Transverse colon (tissue), 4 donors: ENCODE measurements at regions not wholly inside any gene's neighbourhood (a gene's known extent, or its start where the extent isn't known, plus 50 kb on each side); places are given as distances from the start of the nearest gene placed in this dataset.

Source experiments
- DNase-seq: peaks from one replicate; pipeline ENCODE4 v3.0.0-alpha.2; 2019
- H3K27ac ChIP-seq, 4 donors: fragments of 200-600 bp; sonication (generic); 2 replicates each; pipeline ENCODE4 v1.5.1; 2016 to 2018; ENCODE audit warnings: inconsistent platforms in 4 of 4
- H3K27me3 ChIP-seq: fragments of 200-600 bp; sonication (generic); 2 replicates; pipeline ENCODE4 v1.5.1; 2017; ENCODE audit warnings: inconsistent platforms
- H3K36me3 ChIP-seq, 4 donors: fragments of 200-600 bp; sonication (generic); 2 replicates each; pipeline ENCODE4 v1.5.1; 2017 to 2019; ENCODE audit warnings: inconsistent platforms in 4 of 4
- H3K4me1 ChIP-seq, 4 donors: fragments of 200-600 bp; sonication (generic); 2 replicates each; pipeline ENCODE4 v1.5.1; 2017 to 2020; ENCODE audit warnings: inconsistent platforms in 4 of 4
- H3K4me3 ChIP-seq, 4 donors: fragments of 200-600 bp; sonication (generic); 1 replicate in 1 of 4; 2 replicates in 3 of 4; pipeline versions ENCODE4 v1.5.1 to v1.6.1; 2017 to 2019; ENCODE audit warnings: inconsistent platforms in 4 of 4
- H3K9me3 ChIP-seq, 2 donors: fragments of 200-600 bp; sonication (generic); 2 replicates each; pipeline ENCODE4 v1.5.1; 2017 to 2019; ENCODE audit warnings: inconsistent platforms in 2 of 2
- EP300 ChIP-seq: sonication (generic); formaldehyde crosslinking; IDR thresholded peaks from one replicate; pipeline ENCODE4 v1.6.1; 2017; ENCODE audit warnings: antibody characterized with exemption, low read depth
- POLR2A ChIP-seq: fragments of 450-650 bp; IDR thresholded peaks from one replicate; pipeline ENCODE4 v1.6.1; 2016; ENCODE audit warnings: antibody characterized with exemption, mild to moderate bottlenecking, moderate library complexity
- POLR2AphosphoS5 ChIP-seq, 3 donors: sonication (generic); formaldehyde crosslinking; IDR thresholded peaks; one replicate each; pipeline ENCODE4 v1.6.1; 2016; ENCODE audit warnings: antibody characterized with exemption in 3 of 3
- WGBS, 2 donors: methylation state at CpG; one replicate each; pipeline ENCODE4 v1.1.5; 2018; ENCODE audit warnings: low coverage in 1 of 2; 5-methylcytosine and 5-hydroxymethylcytosine counted together
- in situ Hi-C, 4 donors: fragments of 200-750 bp; cut with MboI; loops; one replicate each; pipeline versions ENCODE4 v1.15.0 to v1.15.1; 2017; ENCODE audit warnings: low sequenced_read_pairs in 3 of 4, low pct_ligation_motif_present in 1 of 4, low pct_unique_long_range_greater_than_20kb in 1 of 4
- intact Hi-C: fragments of 100-400 bp; cut with DNase I; formaldehyde crosslinking; loops from one replicate; pipeline ENCODE4 v1.15.1; 2023; ENCODE audit warnings: low total_unique reads
- TF ChIP-seq, protein P1 (sequence below), 5 experiments: fragments of 200-600 bp in 3 of 5; fragments of 450-650 bp in 2 of 5; sonication (generic) in 3 of 5; IDR thresholded peaks; 1 replicate in 2 of 5; 2 replicates in 3 of 5; pipeline ENCODE4 v1.5.1; 2016 to 2017; ENCODE audit warnings: antibody characterized with exemption in 5 of 5, inconsistent platforms in 3 of 5, mild to moderate bottlenecking in 2 of 5, moderate library complexity in 1 of 5

DNA sequence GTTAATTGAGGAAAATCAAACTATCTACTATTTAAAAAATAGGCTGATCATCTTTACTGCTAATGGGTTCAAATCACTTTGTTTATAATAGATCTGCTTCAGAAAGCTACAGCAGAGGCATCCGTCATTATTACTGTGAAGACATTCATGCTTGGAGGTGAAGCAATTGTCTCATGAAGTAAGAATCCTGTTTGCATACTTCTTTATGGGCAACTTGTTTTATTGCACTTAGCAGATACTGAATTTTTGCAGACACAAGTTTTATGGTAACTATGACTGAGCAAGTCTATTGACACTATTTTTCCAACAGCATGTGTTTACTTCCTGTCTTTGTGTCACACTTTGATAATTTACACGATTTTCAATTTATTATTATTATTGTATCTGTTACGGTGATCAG is 573.9 kb downstream of the RFPL4B start:
- in situ Hi-C loops: no loop called here
- H3K36me3 ChIP-seq: no peaks in the 10 kb centered on the region
- DNase-seq: no peak
- WGBS, 2 donors: 50 to 62% methylated on average over 3 of the region's 3 CpGs
- intact Hi-C loops: no loop called here
- H3K27me3 ChIP-seq: no peaks in the 10 kb centered on the region
- TF ChIP-seq POLR2AphosphoS5 (IDR thresholded peaks at IDR 0.05) (no peak), EP300 (no peak), POLR2A (no peak)
- TF ChIP-seq, protein P1, sequence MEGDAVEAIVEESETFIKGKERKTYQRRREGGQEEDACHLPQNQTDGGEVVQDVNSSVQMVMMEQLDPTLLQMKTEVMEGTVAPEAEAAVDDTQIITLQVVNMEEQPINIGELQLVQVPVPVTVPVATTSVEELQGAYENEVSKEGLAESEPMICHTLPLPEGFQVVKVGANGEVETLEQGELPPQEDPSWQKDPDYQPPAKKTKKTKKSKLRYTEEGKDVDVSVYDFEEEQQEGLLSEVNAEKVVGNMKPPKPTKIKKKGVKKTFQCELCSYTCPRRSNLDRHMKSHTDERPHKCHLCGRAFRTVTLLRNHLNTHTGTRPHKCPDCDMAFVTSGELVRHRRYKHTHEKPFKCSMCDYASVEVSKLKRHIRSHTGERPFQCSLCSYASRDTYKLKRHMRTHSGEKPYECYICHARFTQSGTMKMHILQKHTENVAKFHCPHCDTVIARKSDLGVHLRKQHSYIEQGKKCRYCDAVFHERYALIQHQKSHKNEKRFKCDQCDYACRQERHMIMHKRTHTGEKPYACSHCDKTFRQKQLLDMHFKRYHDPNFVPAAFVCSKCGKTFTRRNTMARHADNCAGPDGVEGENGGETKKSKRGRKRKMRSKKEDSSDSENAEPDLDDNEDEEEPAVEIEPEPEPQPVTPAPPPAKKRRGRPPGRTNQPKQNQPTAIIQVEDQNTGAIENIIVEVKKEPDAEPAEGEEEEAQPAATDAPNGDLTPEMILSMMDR (IDR thresholded peaks at IDR 0.05): no peak
- H3K4me1 ChIP-seq: peaks cover 0 to 5% (median 0%) of the 10 kb centered on the region in 4 donors
- H3K4me3 ChIP-seq: no peak overlapping the region
- peaks cover 0 to 3% of the 10 kb centered on the region in 2 donors for H3K9me3 ChIP-seq
- H3K27ac ChIP-seq: no peak overlapping the region

DNA sequence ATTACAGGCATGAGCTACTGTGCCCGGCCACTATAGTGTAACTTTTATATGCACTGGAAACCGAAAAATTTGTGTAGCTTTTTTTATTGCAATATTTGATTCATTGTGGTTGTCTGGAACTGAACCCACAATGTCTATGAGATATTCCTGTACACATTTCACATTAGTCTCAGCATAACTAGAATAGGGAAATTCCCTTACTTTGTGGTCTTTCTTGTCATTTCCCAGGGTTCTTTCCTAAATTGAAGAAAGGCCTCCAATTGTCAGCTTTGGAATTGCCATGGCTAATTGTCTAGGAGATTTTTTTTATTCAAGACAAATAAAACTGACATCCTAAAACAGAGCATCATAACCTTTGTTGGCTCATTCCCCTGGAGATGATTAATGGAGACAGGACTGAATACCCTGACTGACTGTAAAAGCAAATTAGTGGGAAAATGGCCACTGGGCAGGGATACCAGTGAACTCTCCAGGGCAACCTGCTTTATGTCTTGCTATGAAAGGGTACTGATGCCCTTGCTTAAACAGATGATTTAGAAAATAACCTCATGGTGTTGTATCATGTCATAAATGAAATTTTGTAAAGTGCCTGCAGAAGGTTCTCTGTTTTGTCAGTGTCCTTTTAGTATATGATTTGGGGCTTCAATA is 576.9 kb downstream of the RFPL4B start:
- DNase-seq: no peak
- Histone ChIP-seq H3K36me3 (no peaks in the 10 kb centered on the region), H3K9me3 (peaks cover 0 to 3% of the 10 kb centered on the region in 2 donors), H3K4me1 (peaks cover 0 to 5% (median 0%) of the 10 kb centered on the region in 4 donors), H3K4me3 (no peak overlapping the region), H3K27me3 (no peaks in the 10 kb centered on the region), H3K27ac (no peak overlapping the region)
- intact Hi-C loops: no loop called here
- in situ Hi-C loops: no loop called here
- 67 to 79% methylated on average over 1 to 2 of the region's 2 CpGs for WGBS, 2 donors
- TF ChIP-seq, protein P1 (IDR thresholded peaks at IDR 0.05): no peak
- TF ChIP-seq POLR2A: no peak

DNA sequence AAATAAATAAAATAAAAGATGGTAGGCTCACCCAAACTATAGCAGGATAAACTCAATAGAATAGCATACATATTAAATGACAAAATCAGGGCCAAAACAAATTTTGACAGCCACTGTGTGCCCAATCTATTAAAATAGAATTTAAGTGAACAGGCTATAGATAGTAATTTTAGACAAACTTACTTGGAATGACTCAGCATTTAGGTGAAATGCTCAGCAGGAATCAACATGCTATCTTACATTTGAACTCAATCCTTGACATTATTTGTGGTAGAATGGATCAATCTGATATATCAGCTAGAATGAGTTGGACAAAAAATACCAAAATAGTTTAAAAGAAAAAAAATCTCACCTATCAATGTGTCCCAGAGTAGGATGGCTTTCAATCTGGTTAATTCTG is 578.6 kb downstream of the RFPL4B start:
- TF ChIP-seq, protein P1 (IDR thresholded peaks at IDR 0.05): no peak
- no peak for TF ChIP-seq POLR2A
- no peak for TF ChIP-seq EP300
- no peak for TF ChIP-seq POLR2AphosphoS5 (IDR thresholded peaks at IDR 0.05)
- Histone ChIP-seq H3K4me3 (no peak overlapping the region), H3K27me3 (no peaks in the 10 kb centered on the region), H3K27ac (no peak overlapping the region), H3K9me3 (peaks cover 0 to 3% of the 10 kb centered on the region in 2 donors), H3K4me1 (peaks cover 0 to 3% (median 0%) of the 10 kb centered on the region in 4 donors), H3K36me3 (no peaks in the 10 kb centered on the region)
- no peak for DNase-seq
- intact Hi-C loops: no loop called here
- in situ Hi-C loops: no loop called here

DNA sequence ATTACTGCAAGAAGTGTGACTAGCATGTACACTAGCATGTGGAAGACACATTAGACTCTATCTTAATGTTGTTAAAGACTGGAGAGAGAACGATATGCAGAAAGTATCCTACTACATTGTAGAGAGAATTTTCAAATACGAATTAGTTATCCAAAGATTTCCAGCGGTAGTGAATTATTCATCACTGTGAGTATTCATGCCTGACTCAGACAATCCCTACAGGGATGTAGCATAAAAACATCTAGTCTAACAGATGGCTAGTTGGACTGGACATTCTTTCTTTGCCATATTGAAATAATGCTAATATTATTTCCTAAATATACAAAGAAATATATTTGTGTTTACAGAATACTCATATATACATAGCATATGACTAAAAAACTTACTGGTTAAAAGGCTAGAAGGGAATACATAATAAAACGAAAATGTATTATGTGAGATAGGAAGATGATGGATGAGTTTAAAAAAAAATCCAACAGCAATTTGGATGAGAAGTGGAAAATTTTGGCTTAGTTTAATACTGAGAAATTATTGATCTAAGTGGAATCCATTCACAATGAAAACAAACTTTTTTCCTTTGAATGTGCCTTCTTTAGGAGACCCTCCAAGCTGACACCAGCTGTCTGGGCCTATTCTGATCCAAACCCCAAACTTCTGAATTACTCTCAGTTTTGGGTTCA is 580.7 kb downstream of the RFPL4B start:
- DNase-seq: no peak
- Histone ChIP-seq H3K4me1 (no peaks in the 10 kb centered on the region), H3K27ac (no peak overlapping the region), H3K36me3 (no peaks in the 10 kb centered on the region), H3K4me3 (no peak overlapping the region), H3K9me3 (peaks cover 0 to 3% of the 10 kb centered on the region in 2 donors), H3K27me3 (no peaks in the 10 kb centered on the region)
- intact Hi-C loops: no loop called here
- in situ Hi-C loops: no loop called here
- 62 to 76% methylated on average over 4 of the region's 4 CpGs for WGBS, 2 donors
- TF ChIP-seq POLR2A (no peak), POLR2AphosphoS5 (IDR thresholded peaks at IDR 0.05) (no peak), EP300 (no peak)
- TF ChIP-seq, protein P1 (IDR thresholded peaks at IDR 0.05): no peak
